Panc1 (cell line): ENCODE measurements at regions not wholly inside any gene's neighbourhood (a gene's known extent, or its start where the extent isn't known, plus 50 kb on each side); places are given as distances from the start of the nearest gene placed in this dataset.

Experiments used
- ATAC-seq: fragments of 200-7000 bp; cut with Tn5 transposase; 2 replicates; pipeline ENCODE4 v1.9.1; 2020; ENCODE audit warnings: mild to moderate bottlenecking, moderate library complexity
- BruUV-seq: library from RNA; stranded (reverse); fragments of 400-500 nt; replicated peaks from 2 replicates; lab custom pipeline; 2021; lab: Mats Ljungman, UMichigan
- CTCF ChIA-PET: fragments of 300-600 bp; sonication (Branson Sonifier 250); formaldehyde crosslinking; loops from one replicate; lab custom pipeline; 2022; ENCODE audit warnings: antibody characterized with exemption; lab: Charles Lee
- POLR2A ChIA-PET: fragments of 300-600 bp; sonication (Branson Sonifier 250); formaldehyde crosslinking; loops from one replicate; lab custom pipeline; 2022; ENCODE audit warnings: antibody characterized with exemption; lab: Charles Lee
- DNase-seq: peaks from one replicate; pipeline ENCODE4 v3.0.0-alpha.2; 2010; ENCODE audit warnings: low read depth, low spot score
- H3K27ac ChIP-seq: 2 replicates; pipeline ENCODE4 v1.5.1; 2011; ENCODE audit warnings: mild to moderate bottlenecking, low read length, inconsistent platforms
- H3K27me3 ChIP-seq: fragments of 200-500 bp; sonication (Bioruptor generic); 2 replicates; pipeline ENCODE4 v1.6.0; 2014; ENCODE audit warnings: low read length, inconsistent platforms; ENCODE audit not compliant: control insufficient read depth, insufficient read depth
- H3K36me3 ChIP-seq: fragments of 200-500 bp; sonication (Bioruptor generic); 2 replicates; pipeline ENCODE4 v1.5.1; 2014; ENCODE audit warnings: inconsistent platforms, mild to moderate bottlenecking, low read length, moderate library complexity; ENCODE audit not compliant: control insufficient read depth, insufficient read depth
- H3K4me1 ChIP-seq: 2 replicates; pipeline ENCODE4 v1.5.1; 2011; ENCODE audit warnings: inconsistent platforms, mild to moderate bottlenecking, low read length, moderate library complexity; ENCODE audit not compliant: control insufficient read depth, insufficient read depth
- H3K4me3 ChIP-seq, 2 experiments: 2 replicates each; pipeline ENCODE4 v1.5.1; 2011 to 2012; ENCODE audit warnings: low read depth in 2 of 2, low read length in 2 of 2, mild to moderate bottlenecking in 2 of 2, inconsistent platforms in 1 of 2, moderate library complexity in 1 of 2
- H3K9me3 ChIP-seq: fragments of 200-500 bp; sonication (Bioruptor generic); 2 replicates; pipeline ENCODE4 v1.5.1; 2014; ENCODE audit warnings: low read depth, mild to moderate bottlenecking, inconsistent platforms, low read length, moderate library complexity; ENCODE audit not compliant: control insufficient read depth, insufficient read depth
- POLR2AphosphoS5 ChIP-seq: IDR thresholded peaks from 2 replicates; pipeline ENCODE4 v1.6.1; 2012; ENCODE audit warnings: mild to moderate bottlenecking, low read depth, low read length, moderate library complexity
- SIN3A ChIP-seq: IDR thresholded peaks from 2 replicates; pipeline ENCODE4 v1.6.1; 2012; ENCODE audit warnings: low read depth, mild to moderate bottlenecking, low read length, moderate library complexity, borderline replicate concordance; ENCODE audit not compliant: insufficient read depth
- TCF7L2 ChIP-seq: IDR thresholded peaks from 2 replicates; pipeline ENCODE4 v1.6.1; 2011; ENCODE audit warnings: mild to moderate bottlenecking, low read depth, low read length, inconsistent platforms
- in situ Hi-C: cut with HindIII; loops from 2 replicates; pipeline ENCODE4 v1.10.0; 2016; ENCODE audit warnings: low sequenced_read_pairs, low pct_unique_long_range_greater_than_20kb
- intact Hi-C: fragments of 100-400 bp; cut with micrococcal nuclease; formaldehyde crosslinking; loops from one replicate; pipeline ENCODE4 v1.10.0; 2022; ENCODE audit not compliant: unreplicated experiment
- TF ChIP-seq, protein P1 (sequence below): fragments of 450-650 bp; IDR thresholded peaks from 2 replicates; pipeline ENCODE4 v1.5.1; 2017; ENCODE audit warnings: mild to moderate bottlenecking
- TF ChIP-seq, protein P2 (sequence below), 2 experiments: IDR thresholded peaks; 2 replicates each; pipeline ENCODE4 v1.6.1; 2011 to 2012; ENCODE audit warnings: low read depth in 2 of 2, control low read depth in 1 of 2, low read length in 1 of 2, mild to moderate bottlenecking in 1 of 2, moderate library complexity in 1 of 2; ENCODE audit not compliant: insufficient read depth in 1 of 2

DNA sequence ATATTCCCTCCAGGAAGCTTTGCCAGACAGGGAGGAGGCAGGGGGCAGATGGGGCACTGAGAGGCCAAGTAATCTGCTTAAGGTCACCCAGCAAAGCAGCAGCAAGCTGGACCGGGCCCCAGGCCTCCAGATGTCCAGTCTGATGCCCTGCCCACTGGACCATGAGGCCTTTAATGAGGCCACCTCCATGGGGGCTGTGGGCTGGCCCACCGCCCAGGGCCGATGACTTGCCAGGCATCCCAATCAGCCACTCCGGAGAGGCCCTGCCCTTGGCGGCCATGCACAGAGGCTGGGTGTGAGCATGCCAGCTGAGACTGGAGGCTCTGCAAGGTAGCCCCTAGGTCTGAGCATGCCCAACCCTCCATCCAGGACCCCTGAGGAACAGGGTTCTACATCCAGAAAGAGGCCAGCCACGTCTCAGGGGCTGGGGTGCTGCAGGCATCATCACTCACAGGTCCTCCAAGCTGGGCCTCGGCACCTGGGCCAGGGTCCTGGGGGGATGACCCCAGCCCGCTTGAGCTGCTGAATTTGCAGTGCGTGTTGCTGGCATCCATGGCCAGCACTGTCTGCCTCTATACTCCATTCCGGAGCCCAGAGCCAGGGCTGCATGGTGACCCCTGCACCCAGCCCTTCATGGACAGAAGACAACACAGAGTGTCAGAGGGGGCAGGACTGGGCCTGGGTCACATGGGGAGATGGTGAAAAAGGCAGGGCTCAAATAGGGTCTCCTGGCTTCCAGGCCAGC lies 164.2 kb downstream of the INHBB start:
- no peak for ATAC-seq
- no peak overlapping the region for H3K4me3 ChIP-seq
- no peaks in the 10 kb centered on the region for H3K27me3 ChIP-seq
- in situ Hi-C loops (no loop called here), intact Hi-C loops (loop anchor here (10.0 kb wide), 1 partner anchor 165 kb away; the partner anchor contains the start of gene INHBB)
- DNase-seq: no peak
- no peaks in the 10 kb centered on the region for H3K9me3 ChIP-seq
- ChIA-PET POLR2A (no interaction called here), CTCF (no interaction called here)
- TF ChIP-seq, protein P1, sequence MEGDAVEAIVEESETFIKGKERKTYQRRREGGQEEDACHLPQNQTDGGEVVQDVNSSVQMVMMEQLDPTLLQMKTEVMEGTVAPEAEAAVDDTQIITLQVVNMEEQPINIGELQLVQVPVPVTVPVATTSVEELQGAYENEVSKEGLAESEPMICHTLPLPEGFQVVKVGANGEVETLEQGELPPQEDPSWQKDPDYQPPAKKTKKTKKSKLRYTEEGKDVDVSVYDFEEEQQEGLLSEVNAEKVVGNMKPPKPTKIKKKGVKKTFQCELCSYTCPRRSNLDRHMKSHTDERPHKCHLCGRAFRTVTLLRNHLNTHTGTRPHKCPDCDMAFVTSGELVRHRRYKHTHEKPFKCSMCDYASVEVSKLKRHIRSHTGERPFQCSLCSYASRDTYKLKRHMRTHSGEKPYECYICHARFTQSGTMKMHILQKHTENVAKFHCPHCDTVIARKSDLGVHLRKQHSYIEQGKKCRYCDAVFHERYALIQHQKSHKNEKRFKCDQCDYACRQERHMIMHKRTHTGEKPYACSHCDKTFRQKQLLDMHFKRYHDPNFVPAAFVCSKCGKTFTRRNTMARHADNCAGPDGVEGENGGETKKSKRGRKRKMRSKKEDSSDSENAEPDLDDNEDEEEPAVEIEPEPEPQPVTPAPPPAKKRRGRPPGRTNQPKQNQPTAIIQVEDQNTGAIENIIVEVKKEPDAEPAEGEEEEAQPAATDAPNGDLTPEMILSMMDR: no peak
- TF ChIP-seq TCF7L2 (no peak), SIN3A (no peak), POLR2AphosphoS5 (no peak)
- TF ChIP-seq, protein P2, sequence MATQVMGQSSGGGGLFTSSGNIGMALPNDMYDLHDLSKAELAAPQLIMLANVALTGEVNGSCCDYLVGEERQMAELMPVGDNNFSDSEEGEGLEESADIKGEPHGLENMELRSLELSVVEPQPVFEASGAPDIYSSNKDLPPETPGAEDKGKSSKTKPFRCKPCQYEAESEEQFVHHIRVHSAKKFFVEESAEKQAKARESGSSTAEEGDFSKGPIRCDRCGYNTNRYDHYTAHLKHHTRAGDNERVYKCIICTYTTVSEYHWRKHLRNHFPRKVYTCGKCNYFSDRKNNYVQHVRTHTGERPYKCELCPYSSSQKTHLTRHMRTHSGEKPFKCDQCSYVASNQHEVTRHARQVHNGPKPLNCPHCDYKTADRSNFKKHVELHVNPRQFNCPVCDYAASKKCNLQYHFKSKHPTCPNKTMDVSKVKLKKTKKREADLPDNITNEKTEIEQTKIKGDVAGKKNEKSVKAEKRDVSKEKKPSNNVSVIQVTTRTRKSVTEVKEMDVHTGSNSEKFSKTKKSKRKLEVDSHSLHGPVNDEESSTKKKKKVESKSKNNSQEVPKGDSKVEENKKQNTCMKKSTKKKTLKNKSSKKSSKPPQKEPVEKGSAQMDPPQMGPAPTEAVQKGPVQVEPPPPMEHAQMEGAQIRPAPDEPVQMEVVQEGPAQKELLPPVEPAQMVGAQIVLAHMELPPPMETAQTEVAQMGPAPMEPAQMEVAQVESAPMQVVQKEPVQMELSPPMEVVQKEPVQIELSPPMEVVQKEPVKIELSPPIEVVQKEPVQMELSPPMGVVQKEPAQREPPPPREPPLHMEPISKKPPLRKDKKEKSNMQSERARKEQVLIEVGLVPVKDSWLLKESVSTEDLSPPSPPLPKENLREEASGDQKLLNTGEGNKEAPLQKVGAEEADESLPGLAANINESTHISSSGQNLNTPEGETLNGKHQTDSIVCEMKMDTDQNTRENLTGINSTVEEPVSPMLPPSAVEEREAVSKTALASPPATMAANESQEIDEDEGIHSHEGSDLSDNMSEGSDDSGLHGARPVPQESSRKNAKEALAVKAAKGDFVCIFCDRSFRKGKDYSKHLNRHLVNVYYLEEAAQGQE (IDR thresholded peaks at IDR 0.05; ENCODE audit: insufficient read depth in 1 of 2, low read depth in 2 of 2, low read length in 1 of 2): no peak
- BruUV-seq: no TSS peak
- H3K27ac ChIP-seq: no peak overlapping the region
- no peaks in the 10 kb centered on the region for H3K4me1 ChIP-seq
- H3K36me3 ChIP-seq: no peaks in the 10 kb centered on the region

DNA sequence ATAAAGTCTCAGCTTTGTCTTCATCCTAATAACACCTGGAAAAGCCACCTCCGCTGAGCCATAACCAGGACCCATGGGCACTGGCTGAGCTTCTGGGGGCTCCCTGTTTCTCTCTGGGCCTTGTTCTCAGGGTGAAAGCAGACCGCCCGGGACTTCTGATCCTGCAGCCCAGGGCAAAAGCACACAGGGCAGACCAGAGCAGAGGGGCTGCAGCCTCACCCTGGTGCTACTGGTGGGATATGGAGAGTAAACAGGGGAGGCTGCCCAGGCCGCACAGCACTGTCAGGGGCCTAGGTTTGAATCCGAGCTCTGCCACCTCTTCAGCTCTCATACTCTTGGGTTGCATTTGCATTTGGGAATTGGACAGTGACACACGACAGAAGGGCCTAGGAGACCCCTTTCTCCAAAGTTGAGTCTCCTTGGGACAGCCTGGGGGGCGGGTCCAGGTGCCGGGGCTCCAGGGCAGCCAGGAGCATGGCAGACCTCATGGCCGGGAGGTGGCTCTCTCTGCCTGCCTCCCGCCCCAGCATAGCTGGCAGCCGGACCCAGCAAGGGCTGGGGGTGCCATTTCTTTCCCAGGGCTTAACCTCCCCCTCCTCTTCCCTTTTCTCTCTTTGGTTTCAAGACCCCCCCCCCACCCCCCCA lies 164.9 kb downstream of the INHBB start:
- H3K27ac ChIP-seq: no peak overlapping the region
- no peak overlapping the region for H3K4me3 ChIP-seq
- no peak for DNase-seq
- no peaks in the 10 kb centered on the region; the same call in 1 of the 2 replicates for H3K27me3 ChIP-seq
- H3K4me1 ChIP-seq: no peaks in the 10 kb centered on the region
- no peak for TF ChIP-seq TCF7L2
- TF ChIP-seq, protein P1: no peak
- TF ChIP-seq SIN3A: no peak
- TF ChIP-seq POLR2AphosphoS5: no peak
- TF ChIP-seq, protein P2 (IDR thresholded peaks at IDR 0.05; ENCODE audit: insufficient read depth in 1 of 2, low read depth in 2 of 2, low read length in 1 of 2): no peak
- no peak for ATAC-seq
- BruUV-seq: no TSS peak
- POLR2A ChIA-PET: no interaction called here
- CTCF ChIA-PET: no interaction called here
- in situ Hi-C loops (no loop called here), intact Hi-C loops (loop anchor here (10.0 kb wide), 1 partner anchor 166 kb away; the partner anchor contains the start of gene INHBB)
- H3K36me3 ChIP-seq: no peaks in the 10 kb centered on the region
- H3K9me3 ChIP-seq: no peaks in the 10 kb centered on the region
